Prostate gland (tissue), 2 donors: ENCODE measurements at regions not wholly inside any gene's neighbourhood (a gene's known extent, or its start where the extent isn't known, plus 50 kb on each side); places are given as distances from the start of the nearest gene placed in this dataset.

Experiments
- DNase-seq: peaks from one replicate; pipeline ENCODE4 v3.0.0-alpha.2; 2019; ENCODE audit warnings: low spot score
- H3K27ac ChIP-seq, 2 donors: fragments of 200-600 bp; sonication (generic); 2 replicates each; pipeline ENCODE4 v1.5.1; 2017 to 2019
- H3K27me3 ChIP-seq: fragments of 200-600 bp; sonication (generic); replicated peaks from 2 replicates; pipeline ENCODE4 v1.5.1; 2019; ENCODE audit not compliant: insufficient read depth
- H3K36me3 ChIP-seq, 2 donors: fragments of 200-600 bp; sonication (generic); 1 replicate in 1 of 2; 2 replicates in 1 of 2; pipeline versions ENCODE4 v1.5.1 to v1.8.1; 2017 to 2019
- H3K4me1 ChIP-seq: fragments of 200-600 bp; sonication (generic); replicated peaks from 2 replicates; pipeline ENCODE4 v1.5.1; 2019
- H3K4me3 ChIP-seq, 2 donors: fragments of 200-600 bp; sonication (generic); 2 replicates each; pipeline ENCODE4 v1.5.1; 2017 to 2019
- H3K9me3 ChIP-seq: fragments of 200-600 bp; sonication (generic); 2 replicates; pipeline ENCODE4 v1.5.1; 2017
- CTCF ChIP-seq, 4 experiments: fragments of 200-600 bp in 2 of 4; fragments of 450-650 bp in 2 of 4; sonication (generic) in 2 of 4; IDR thresholded peaks; 1 replicate in 3 of 4; 2 replicates in 1 of 4; pipeline ENCODE4 v1.5.1; 2016 to 2019; ENCODE audit warnings: antibody characterized with exemption in 4 of 4, mild to moderate bottlenecking in 2 of 4, moderate library complexity in 2 of 4
- POLR2A ChIP-seq: fragments of 450-650 bp; IDR thresholded peaks from one replicate; pipeline ENCODE4 v1.6.1; 2016; ENCODE audit warnings: antibody characterized with exemption, mild to moderate bottlenecking
- POLR2AphosphoS5 ChIP-seq: sonication (generic); formaldehyde crosslinking; IDR thresholded peaks from one replicate; pipeline ENCODE4 v1.6.1; 2017; ENCODE audit warnings: antibody characterized with exemption
- WGBS: methylation state at CpG from one replicate; pipeline ENCODE4 v1.1.5; 2018; 5-methylcytosine and 5-hydroxymethylcytosine counted together
- intact Hi-C: fragments of 100-400 bp; cut with DNase I; formaldehyde crosslinking; loops from one replicate; pipeline ENCODE4 v1.14.2; 2022

GRCh38 chr5:61860978-61861377 is 445.0 kb upstream of the KIF2A start:
- H3K27me3 ChIP-seq, result no peaks in the 10 kb centered on the region
- no peaks in the 10 kb centered on the region for H3K9me3 ChIP-seq
- intact Hi-C loops, result no loop called here
- 69% methylated on average over 1 of the region's 1 CpG for WGBS
- no peak for DNase-seq
- no peaks in the 10 kb centered on the region for H3K4me1 ChIP-seq
- H3K27ac ChIP-seq, result no peak overlapping the region
- H3K4me3 ChIP-seq, result no peak overlapping the region
- TF ChIP-seq CTCF (IDR thresholded peaks at IDR 0.05) (no peak), POLR2A (no peak), POLR2AphosphoS5 (no peak)
- H3K36me3 ChIP-seq, result no peaks in the 10 kb centered on the region

- Histone ChIP-seq H3K27me3 (no peaks in the 10 kb centered on the region), H3K27ac (no peak overlapping the region), H3K9me3 (no peaks in the 10 kb centered on the region), H3K36me3 (no peaks in the 10 kb centered on the region), H3K4me1 (no peaks in the 10 kb centered on the region), H3K4me3 (no peak overlapping the region)
- intact Hi-C loops, result no loop called here
- 44% methylated on average over 3 of the region's 3 CpGs for WGBS
- TF ChIP-seq CTCF (IDR thresholded peaks at IDR 0.05) (no peak), POLR2A (no peak), POLR2AphosphoS5 (no peak)
- no peak for DNase-seq
Observed at GRCh38 chr5:61866930-61867329, 439.1 kb upstream of the KIF2A start.

- 92% methylated on average over 2 of the region's 2 CpGs for WGBS
- Histone ChIP-seq H3K36me3 (no peaks in the 10 kb centered on the region), H3K9me3 (no peaks in the 10 kb centered on the region), H3K27me3 (no peaks in the 10 kb centered on the region), H3K4me3 (no peak overlapping the region), H3K4me1 (no peaks in the 10 kb centered on the region), H3K27ac (no peak overlapping the region)
- DNase-seq, result no peak
- TF ChIP-seq CTCF (IDR thresholded peaks at IDR 0.05), result no peak
- no peak for TF ChIP-seq POLR2A
- TF ChIP-seq POLR2AphosphoS5, result no peak
- intact Hi-C loops, result no loop called here
Observed at GRCh38 chr5:61869333-61869732, 436.7 kb upstream of the KIF2A start.

GRCh38 chr5:61878471-61878870 is 427.5 kb upstream of the KIF2A start:
- H3K4me3 ChIP-seq, result no peak overlapping the region
- H3K4me1 ChIP-seq, result no peaks in the 10 kb centered on the region
- no peaks in the 10 kb centered on the region for H3K9me3 ChIP-seq
- H3K27ac ChIP-seq, result no peak overlapping the region
- H3K36me3 ChIP-seq, result no peaks in the 10 kb centered on the region
- no peaks in the 10 kb centered on the region for H3K27me3 ChIP-seq
- DNase-seq, result peak; percentile 9
- TF ChIP-seq CTCF (IDR thresholded peaks at IDR 0.05), result no peak
- no peak for TF ChIP-seq POLR2A
- TF ChIP-seq POLR2AphosphoS5, result no peak
- intact Hi-C loops, result no loop called here
- 40% methylated on average over 3 of the region's 3 CpGs for WGBS

GRCh38 chr5:61881821-61882487 is 424.1 kb upstream of the KIF2A start:
- DNase-seq, result no peak
- TF ChIP-seq CTCF (IDR thresholded peaks at IDR 0.05) (no peak), POLR2AphosphoS5 (no peak), POLR2A (no peak)
- Histone ChIP-seq H3K36me3 (no peaks in the 10 kb centered on the region), H3K27ac (no peak overlapping the region), H3K27me3 (no peaks in the 10 kb centered on the region), H3K4me3 (no peak overlapping the region), H3K9me3 (no peaks in the 10 kb centered on the region), H3K4me1 (no peaks in the 10 kb centered on the region)
- 64% methylated on average over 6 of the region's 6 CpGs for WGBS
- intact Hi-C loops, result no loop called here
